B cell (primary cell): ENCODE measurements at regions not wholly inside any gene's neighbourhood (a gene's known extent, or its start where the extent isn't known, plus 50 kb on each side); places are given as distances from the start of the nearest gene placed in this dataset.

Experiments
- ATAC-seq: fragments of 200-7000 bp; cut with Tn5 transposase; one replicate; pipeline ENCODE4 v1.10.0; 2021; ENCODE audit warnings: low read depth, mild to moderate bottlenecking, moderate number of reproducible peaks, moderate library complexity
- CTCF ChIA-PET: fragments of 350-600 bp; sonication (Branson Sonifier 250); formaldehyde crosslinking; loops from one replicate; lab custom pipeline; 2021; ENCODE audit warnings: antibody characterized with exemption, inconsistent platforms; lab: Charles Lee
- POLR2A ChIA-PET: fragments of 350-600 bp; sonication (Branson Sonifier 250); formaldehyde crosslinking; loops from one replicate; lab custom pipeline; 2021; ENCODE audit warnings: antibody characterized with exemption; lab: Charles Lee
- DNase-seq: peaks from one replicate; pipeline ENCODE4 v3.0.0; 2013
- H2AFZ ChIP-seq: 2 replicates; pipeline ENCODE4 v1.6.1; 2012; ENCODE audit warnings: mild to moderate bottlenecking, low read depth, low read length; ENCODE audit not compliant: insufficient read depth, poor library complexity, severe bottlenecking
- H3K27ac ChIP-seq, 2 donors: 1 replicate in 1 of 2; 2 replicates in 1 of 2; pipeline ENCODE4 v1.5.1; 2012 to 2013; ENCODE audit warnings: low read length in 2 of 2, mild to moderate bottlenecking in 2 of 2, moderate library complexity in 1 of 2
- H3K27me3 ChIP-seq, 4 experiments: fragments of 200-600 bp in 1 of 4; sonication (generic) in 1 of 4; replicated peaks in 1 of 4; 1 replicate in 2 of 4; 2 replicates in 2 of 4; pipeline versions ENCODE4 v1.6.1 to v1.7.0; 2013 to 2016; ENCODE audit warnings: low read length in 3 of 4, mild to moderate bottlenecking in 2 of 4, mixed read lengths in 1 of 4, moderate library complexity in 1 of 4; ENCODE audit not compliant: insufficient read depth in 4 of 4, control insufficient read depth in 3 of 4; ENCODE audit errors: control extremely low read depth in 1 of 4
- H3K36me3 ChIP-seq, 2 experiments: replicated peaks in 1 of 2; 1 replicate in 1 of 2; 2 replicates in 1 of 2; pipeline versions ENCODE4 v1.6.1 to v1.7.1; 2013; ENCODE audit warnings: low read length in 1 of 2; ENCODE audit not compliant: insufficient read depth in 2 of 2, control insufficient read depth in 1 of 2; ENCODE audit errors: control extremely low read depth in 1 of 2, extremely low read depth in 1 of 2
- H3K4me1 ChIP-seq, 2 donors: fragments of 200-600 bp in 1 of 2; sonication (generic) in 1 of 2; 1 replicate in 1 of 2; 2 replicates in 1 of 2; pipeline versions ENCODE4 v1.5.1 to v1.6.1; 2013 to 2017; ENCODE audit warnings: low read length in 2 of 2; ENCODE audit not compliant: control insufficient read depth in 2 of 2, insufficient read depth in 2 of 2
- H3K4me2 ChIP-seq: replicated peaks from 2 replicates; pipeline ENCODE3; 2012; ENCODE audit warnings: mild to moderate bottlenecking, low read depth, low read length; ENCODE audit not compliant: poor library complexity, severe bottlenecking
- H3K4me3 ChIP-seq, 5 experiments: fragments of 200-600 bp in 1 of 5; sonication (generic) in 1 of 5; 1 replicate in 3 of 5; 2 replicates in 2 of 5; pipeline versions ENCODE4 v1.5.1 to v1.7.0; 2011 to 2016; ENCODE audit warnings: low read length in 4 of 5, mild to moderate bottlenecking in 4 of 5, low read depth in 2 of 5, control low read depth in 1 of 5, moderate library complexity in 1 of 5; ENCODE audit not compliant: insufficient read depth in 1 of 5; ENCODE audit errors: control extremely low read depth in 1 of 5, extremely low read depth in 1 of 5
- H3K79me2 ChIP-seq: fragments of 200-600 bp; sonication (generic); one replicate; pipeline ENCODE4 v1.6.0; 2016; ENCODE audit warnings: low read length; ENCODE audit not compliant: control insufficient read depth, insufficient read depth
- H3K9ac ChIP-seq: fragments of 200-600 bp; sonication (generic); 2 replicates; pipeline ENCODE4 v1.6.1; 2017; ENCODE audit warnings: mild to moderate bottlenecking, low read length, moderate library complexity
- H3K9me3 ChIP-seq, 3 donors: one replicate each; pipeline versions ENCODE4 v1.6.1 to v1.7.1; 2013; ENCODE audit warnings: low read length in 2 of 3; ENCODE audit not compliant: control insufficient read depth in 2 of 3, insufficient read depth in 1 of 3; ENCODE audit errors: control extremely low read depth in 1 of 3
- H4K20me1 ChIP-seq: 2 replicates; pipeline ENCODE4 v1.6.0; 2012; ENCODE audit warnings: mild to moderate bottlenecking, low read length; ENCODE audit not compliant: insufficient read depth, control insufficient read depth, poor library complexity, severe bottlenecking
- H3K27ac Mint-ChIP-seq: one replicate; pipeline ENCODE4 v1.8.0; 2021; ENCODE audit warnings: mixed read lengths
- H3K27me3 Mint-ChIP-seq: one replicate; pipeline ENCODE4 v1.8.0; 2021; ENCODE audit warnings: mixed read lengths
- H3K4me1 Mint-ChIP-seq: one replicate; pipeline ENCODE4 v1.8.0; 2021; ENCODE audit warnings: mixed read lengths
- H3K4me3 Mint-ChIP-seq: one replicate; pipeline ENCODE4 v1.8.0; 2021; ENCODE audit warnings: mixed read lengths
- H3K9me3 Mint-ChIP-seq: one replicate; pipeline ENCODE4 v1.8.0; 2022; ENCODE audit warnings: mixed read lengths; ENCODE audit not compliant: insufficient read depth
- CTCF ChIP-seq: fragments of 200-600 bp; IDR thresholded peaks from one replicate; pipeline ENCODE4 v1.8.0; 2022; ENCODE audit warnings: antibody characterized with exemption, mild to moderate bottlenecking
- EZH2 ChIP-seq: IDR thresholded peaks from 2 replicates; pipeline ENCODE4 v1.6.1; 2012; ENCODE audit warnings: borderline replicate concordance, low read depth, mild to moderate bottlenecking, moderate library complexity, low read length; ENCODE audit not compliant: insufficient read depth, poor library complexity, severe bottlenecking
- WGBS: methylation state at CpG from one replicate; pipeline ENCODE4 v1.1.5; 2013; ENCODE audit warnings: missing lambda C conversion rate; ENCODE audit not compliant: insufficient coverage; 5-methylcytosine and 5-hydroxymethylcytosine counted together
- intact Hi-C: fragments of 100-400 bp; cut with micrococcal nuclease; formaldehyde crosslinking; loops from one replicate; pipeline ENCODE4 v1.10.0; 2022

GRCh38 chr1:193660428-193660827 is 474.0 kb upstream of the B3GALT2 start:
- no peak overlapping the region for H3K27ac Mint-ChIP-seq
- DNase-seq, result no peak
- Histone ChIP-seq H3K4me3 (no peak overlapping the region), H2AFZ (no peak overlapping the region), H3K27ac (no peak overlapping the region), H3K79me2 (no peaks in the 10 kb centered on the region), H3K36me3 (no peaks in the 10 kb centered on the region), H3K4me1 (no peaks in the 10 kb centered on the region), H3K4me2 (no peak overlapping the region), H3K9me3 (peaks cover 0 to 5% (median 2%) of the 10 kb centered on the region in 3 donors), H4K20me1 (no peaks in the 10 kb centered on the region), H3K9ac (no peak overlapping the region), H3K27me3 (no peaks in the 10 kb centered on the region)
- WGBS, result no CpG with 5 or more reads among the region's 1 CpG
- no peak for ATAC-seq
- H3K27me3 Mint-ChIP-seq, result no peaks in the 10 kb centered on the region
- no peak for TF ChIP-seq EZH2
- TF ChIP-seq CTCF, result no peak
- ChIA-PET CTCF (no interaction called here), POLR2A (no interaction called here)
- H3K4me3 Mint-ChIP-seq, result no peak overlapping the region
- H3K9me3 Mint-ChIP-seq, result no peaks in the 10 kb centered on the region
- H3K4me1 Mint-ChIP-seq, result no peaks in the 10 kb centered on the region
- intact Hi-C loops, result no loop called here

DNA sequence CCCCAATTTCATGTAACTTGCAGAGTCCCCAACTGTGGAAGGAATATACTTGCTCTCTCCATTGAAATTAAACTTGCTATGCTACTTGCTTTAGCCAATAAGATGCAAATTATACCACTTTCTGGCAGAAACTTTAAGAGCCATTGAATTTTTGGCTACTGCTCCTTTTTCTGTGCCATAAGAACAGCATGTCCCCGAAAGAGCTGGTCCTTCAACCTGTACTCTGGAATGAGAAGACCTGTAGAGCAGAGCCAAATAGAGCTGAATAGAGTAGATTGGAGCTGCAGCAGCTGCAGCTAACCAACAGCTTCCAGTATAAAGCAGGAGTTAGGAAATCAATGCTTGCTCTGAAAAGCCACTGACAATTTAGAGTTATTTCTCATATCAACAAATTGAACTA is 472.3 kb upstream of the B3GALT2 start:
- H3K9me3 ChIP-seq, result peaks cover 2 to 15% (median 3%) of the 10 kb centered on the region in 3 donors
- no peak overlapping the region for H3K27ac Mint-ChIP-seq
- H3K27ac ChIP-seq, result no peak overlapping the region
- H3K9ac ChIP-seq, result no peak overlapping the region
- H3K4me1 ChIP-seq, result no peaks in the 10 kb centered on the region
- intact Hi-C loops, result no loop called here
- peaks cover 11% of the 10 kb centered on the region for H3K27me3 Mint-ChIP-seq
- TF ChIP-seq CTCF (no peak), EZH2 (no peak)
- H4K20me1 ChIP-seq, result no peaks in the 10 kb centered on the region
- H3K4me3 ChIP-seq, result no peak overlapping the region
- DNase-seq (no peak), ATAC-seq (no peak)
- ChIA-PET POLR2A (no interaction called here), CTCF (no interaction called here)
- peaks cover 4% of the 10 kb centered on the region for H3K9me3 Mint-ChIP-seq
- no peaks in the 10 kb centered on the region for H3K27me3 ChIP-seq
- no peak overlapping the region for H3K4me2 ChIP-seq
- no peaks in the 10 kb centered on the region for H3K79me2 ChIP-seq
- H3K4me3 Mint-ChIP-seq, result no peak overlapping the region
- 100% methylated on average over 1 of the region's 1 CpG for WGBS
- no peak overlapping the region for H2AFZ ChIP-seq
- no peaks in the 10 kb centered on the region for H3K36me3 ChIP-seq
- H3K4me1 Mint-ChIP-seq, result no peaks in the 10 kb centered on the region
